KMS-11 (cell line): ENCODE measurements at regions not wholly inside any gene's neighbourhood (a gene's known extent, or its start where the extent isn't known, plus 50 kb on each side); places are given as distances from the start of the nearest gene placed in this dataset.

Experiments used
- H2AFZ ChIP-seq: fragments of 200-600 bp; sonication (generic); 2 replicates; pipeline ENCODE4 v1.6.1; 2016; ENCODE audit warnings: antibody characterized with exemption, mixed run types, low read depth
- H3K27ac ChIP-seq: fragments of 200-600 bp; sonication (generic); 2 replicates; pipeline ENCODE4 v1.6.1; 2016; ENCODE audit warnings: mild to moderate bottlenecking, mixed run types
- H3K27me3 ChIP-seq: fragments of 200-600 bp; sonication (generic); 2 replicates; pipeline ENCODE4 v1.6.1; 2017; ENCODE audit warnings: mild to moderate bottlenecking, low read depth, mixed run types, moderate library complexity; ENCODE audit not compliant: insufficient read depth
- H3K36me3 ChIP-seq: fragments of 200-600 bp; sonication (generic); 2 replicates; pipeline ENCODE4 v1.6.1; 2017; ENCODE audit warnings: mild to moderate bottlenecking, mixed run types; ENCODE audit not compliant: insufficient read depth
- H3K4me1 ChIP-seq: fragments of 200-600 bp; sonication (generic); 2 replicates; pipeline ENCODE4 v1.6.1; 2016; ENCODE audit warnings: mild to moderate bottlenecking, low read depth, mixed run types; ENCODE audit not compliant: poor library complexity, severe bottlenecking
- H3K4me2 ChIP-seq: fragments of 200-600 bp; sonication (generic); 2 replicates; pipeline ENCODE4 v1.7.0; 2016; ENCODE audit warnings: mild to moderate bottlenecking, mixed run types
- H3K4me3 ChIP-seq: fragments of 200-600 bp; sonication (generic); IDR thresholded peaks from 2 replicates; pipeline ENCODE4 v1.6.1; 2017; ENCODE audit warnings: low read depth, low read length, mixed read lengths; ENCODE audit not compliant: insufficient read depth
- H3K79me2 ChIP-seq: fragments of 200-600 bp; sonication (generic); 2 replicates; pipeline ENCODE4 v1.6.1; 2016; ENCODE audit warnings: low read depth, mixed run types; ENCODE audit not compliant: insufficient read depth
- H3K9ac ChIP-seq: fragments of 200-600 bp; sonication (generic); 2 replicates; pipeline ENCODE4 v1.6.1; 2016; ENCODE audit warnings: mild to moderate bottlenecking, mixed run types
- H4K20me1 ChIP-seq: fragments of 200-600 bp; sonication (generic); 2 replicates; pipeline ENCODE4 v1.6.1; 2016; ENCODE audit warnings: mild to moderate bottlenecking, mixed run types; ENCODE audit not compliant: insufficient read depth
- TF ChIP-seq, protein P1 (sequence below): fragments of 200-600 bp; sonication (generic); conservative IDR thresholded peaks from 2 replicates; pipeline ENCODE4 v1.6.1; 2017; ENCODE audit warnings: low read depth, mild to moderate bottlenecking, antibody characterized with exemption, low read length, moderate library complexity, mixed read lengths

GRCh38 chr5:82809420-82810143, 267.6 kb downstream of the TMEM167A start:
- H4K20me1 ChIP-seq: no peaks in the 10 kb centered on the region
- H3K27me3 ChIP-seq: no peaks in the 10 kb centered on the region
- H3K4me1 ChIP-seq: no peaks in the 10 kb centered on the region
- no peak overlapping the region for H3K4me3 ChIP-seq
- no peaks in the 10 kb centered on the region for H3K36me3 ChIP-seq
- H3K4me2 ChIP-seq: no peak overlapping the region
- H3K27ac ChIP-seq: no peak overlapping the region
- no peak overlapping the region for H3K9ac ChIP-seq
- H3K79me2 ChIP-seq: no peaks in the 10 kb centered on the region
- TF ChIP-seq, protein P1, sequence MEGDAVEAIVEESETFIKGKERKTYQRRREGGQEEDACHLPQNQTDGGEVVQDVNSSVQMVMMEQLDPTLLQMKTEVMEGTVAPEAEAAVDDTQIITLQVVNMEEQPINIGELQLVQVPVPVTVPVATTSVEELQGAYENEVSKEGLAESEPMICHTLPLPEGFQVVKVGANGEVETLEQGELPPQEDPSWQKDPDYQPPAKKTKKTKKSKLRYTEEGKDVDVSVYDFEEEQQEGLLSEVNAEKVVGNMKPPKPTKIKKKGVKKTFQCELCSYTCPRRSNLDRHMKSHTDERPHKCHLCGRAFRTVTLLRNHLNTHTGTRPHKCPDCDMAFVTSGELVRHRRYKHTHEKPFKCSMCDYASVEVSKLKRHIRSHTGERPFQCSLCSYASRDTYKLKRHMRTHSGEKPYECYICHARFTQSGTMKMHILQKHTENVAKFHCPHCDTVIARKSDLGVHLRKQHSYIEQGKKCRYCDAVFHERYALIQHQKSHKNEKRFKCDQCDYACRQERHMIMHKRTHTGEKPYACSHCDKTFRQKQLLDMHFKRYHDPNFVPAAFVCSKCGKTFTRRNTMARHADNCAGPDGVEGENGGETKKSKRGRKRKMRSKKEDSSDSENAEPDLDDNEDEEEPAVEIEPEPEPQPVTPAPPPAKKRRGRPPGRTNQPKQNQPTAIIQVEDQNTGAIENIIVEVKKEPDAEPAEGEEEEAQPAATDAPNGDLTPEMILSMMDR: no peak
- no peak overlapping the region for H2AFZ ChIP-seq

- no peaks in the 10 kb centered on the region for H3K4me1 ChIP-seq
- no peaks in the 10 kb centered on the region for H4K20me1 ChIP-seq
- H3K4me2 ChIP-seq: no peak overlapping the region
- TF ChIP-seq, protein P1: no peak
- H3K79me2 ChIP-seq: no peaks in the 10 kb centered on the region
- H3K4me3 ChIP-seq: no peak overlapping the region
- H3K27ac ChIP-seq: no peak overlapping the region
- no peaks in the 10 kb centered on the region for H3K36me3 ChIP-seq
- no peak overlapping the region for H2AFZ ChIP-seq
- H3K9ac ChIP-seq: no peak overlapping the region
- H3K27me3 ChIP-seq: no peaks in the 10 kb centered on the region
Observed at GRCh38 chr5:82808960-82809359, 268.2 kb downstream of the TMEM167A start.

DNA sequence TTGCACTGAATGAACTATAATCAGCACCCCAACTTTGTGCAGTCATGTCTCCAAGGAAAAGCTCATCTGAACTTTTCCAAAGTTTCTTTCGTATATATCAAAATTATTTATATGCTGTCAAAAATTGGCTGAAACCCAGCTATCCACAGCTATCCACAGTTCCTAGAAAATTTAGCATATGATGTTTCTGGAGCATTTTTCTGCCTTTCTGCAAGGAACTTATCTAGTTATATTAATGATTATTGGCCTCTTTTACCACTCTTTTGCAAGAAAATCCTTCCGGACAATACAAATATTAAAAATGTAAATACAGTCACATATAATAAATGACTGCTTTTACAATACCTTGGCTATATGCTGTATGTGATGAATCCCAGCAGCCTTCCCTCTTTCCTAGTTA, 270.2 kb downstream of the TMEM167A start:
- H2AFZ ChIP-seq: no peak overlapping the region
- no peaks in the 10 kb centered on the region for H3K4me1 ChIP-seq
- H3K27ac ChIP-seq: no peak overlapping the region
- TF ChIP-seq, protein P1: no peak
- no peaks in the 10 kb centered on the region for H3K27me3 ChIP-seq
- no peak overlapping the region for H3K9ac ChIP-seq
- H3K36me3 ChIP-seq: no peaks in the 10 kb centered on the region
- no peak overlapping the region for H3K4me2 ChIP-seq
- H3K4me3 ChIP-seq: no peak overlapping the region
- H4K20me1 ChIP-seq: no peaks in the 10 kb centered on the region
- H3K79me2 ChIP-seq: no peaks in the 10 kb centered on the region

GRCh38 chr5:82806513-82806912, 270.7 kb downstream of the TMEM167A start:
- TF ChIP-seq, protein P1: no peak
- no peaks in the 10 kb centered on the region for H3K79me2 ChIP-seq
- no peaks in the 10 kb centered on the region for H3K4me1 ChIP-seq
- H3K4me3 ChIP-seq: no peak overlapping the region
- no peak overlapping the region for H3K4me2 ChIP-seq
- no peak overlapping the region for H2AFZ ChIP-seq
- H3K9ac ChIP-seq: no peak overlapping the region
- H3K36me3 ChIP-seq: no peaks in the 10 kb centered on the region
- no peaks in the 10 kb centered on the region for H3K27me3 ChIP-seq
- no peak overlapping the region for H3K27ac ChIP-seq
- H4K20me1 ChIP-seq: no peaks in the 10 kb centered on the region
